ENCODE measurements at regions not wholly inside any gene's neighbourhood (a gene's known extent, or its start where the extent isn't known, plus 50 kb on each side); places are given as distances from the start of the nearest gene placed in this dataset.
"Not testable (repeated sequence)": the region's sequence is repeated elsewhere in the genome, so short reads cannot be mapped to it uniquely, and the experiment has no call there.

DNA sequence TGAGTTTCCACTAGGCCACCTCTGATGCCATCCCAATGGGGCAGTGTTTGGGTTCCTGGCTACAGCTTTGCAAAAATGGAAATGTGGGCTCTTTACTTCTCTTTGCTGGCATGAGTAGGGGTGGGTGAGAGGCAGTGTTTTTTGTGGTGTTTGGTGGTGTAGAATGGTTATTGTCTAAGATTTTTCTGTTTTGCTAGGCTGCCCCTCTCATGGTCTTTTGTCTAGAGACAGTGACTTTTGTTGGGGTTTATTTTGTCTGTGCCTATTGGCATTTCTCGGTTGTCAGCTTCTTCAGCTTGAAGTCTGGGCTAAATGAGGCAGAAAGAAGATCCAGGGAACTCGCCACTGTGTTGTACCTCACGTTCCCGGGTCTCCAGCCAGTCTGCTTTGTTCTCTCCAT, 112.1 kb downstream of the CENPF start:
- no peak for DNase-seq

- DNase-seq, result no peak
Measured at GRCh38 chr1:214717351-214717750, 114.4 kb downstream of the CENPF start.

DNA sequence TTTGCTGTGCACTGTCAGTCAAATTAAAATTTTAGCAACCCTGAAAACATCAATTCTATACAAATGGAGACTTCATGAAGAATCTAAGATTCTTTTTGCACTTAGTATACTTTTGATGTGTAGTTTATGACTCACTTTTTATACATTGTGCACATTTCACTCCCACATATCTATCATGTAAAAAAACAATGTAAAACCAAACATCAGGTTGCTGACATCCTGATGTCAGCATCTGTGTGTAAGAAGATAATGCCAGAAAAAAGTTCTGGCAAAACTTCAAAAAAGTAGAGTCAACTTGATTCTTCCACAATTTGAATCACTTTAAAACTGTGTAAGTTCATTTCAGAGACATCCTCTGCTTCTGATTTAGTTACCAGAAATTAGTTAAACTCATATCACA, 115.7 kb downstream of the CENPF start:
- no peak for DNase-seq

DNA sequence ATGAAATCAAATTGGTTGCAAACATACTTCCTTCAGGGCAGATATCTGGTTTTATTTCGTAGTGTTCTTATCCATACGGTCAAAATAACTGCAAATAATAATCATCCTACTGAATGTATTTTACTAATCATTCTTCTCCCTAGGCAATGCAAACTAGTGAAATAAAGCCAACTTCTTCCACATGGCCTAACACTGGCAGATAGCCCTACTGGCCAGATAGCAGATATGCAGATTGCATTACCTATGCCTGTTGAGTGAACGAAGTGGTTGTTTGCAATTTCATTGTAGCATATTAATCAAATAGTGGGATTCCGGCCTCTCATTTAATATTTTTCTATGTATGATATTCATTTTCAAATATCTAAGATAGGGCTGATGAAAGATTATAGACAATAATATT, 116.2 kb downstream of the CENPF start:
- no peak for DNase-seq

DNA sequence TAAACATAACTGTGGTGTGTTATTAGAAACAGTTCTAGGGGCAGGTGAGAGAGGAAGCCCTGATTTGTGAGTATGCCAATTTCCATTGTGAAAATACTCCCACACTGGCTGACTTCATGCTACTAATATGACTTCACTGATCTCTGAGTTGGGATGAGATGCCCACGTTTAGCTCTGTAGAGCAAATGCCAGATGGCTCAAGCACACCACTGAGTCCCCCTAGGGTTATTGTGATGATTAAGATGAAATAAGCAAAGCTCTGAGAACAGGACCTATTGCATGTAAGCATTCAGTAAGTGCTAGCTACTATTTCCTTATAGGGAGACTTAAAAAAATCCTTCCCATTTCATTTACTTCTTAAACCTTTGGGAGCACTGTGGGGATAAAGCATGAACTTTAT, 117.6 kb downstream of the CENPF start:
- DNase-seq, result no peak

DNA sequence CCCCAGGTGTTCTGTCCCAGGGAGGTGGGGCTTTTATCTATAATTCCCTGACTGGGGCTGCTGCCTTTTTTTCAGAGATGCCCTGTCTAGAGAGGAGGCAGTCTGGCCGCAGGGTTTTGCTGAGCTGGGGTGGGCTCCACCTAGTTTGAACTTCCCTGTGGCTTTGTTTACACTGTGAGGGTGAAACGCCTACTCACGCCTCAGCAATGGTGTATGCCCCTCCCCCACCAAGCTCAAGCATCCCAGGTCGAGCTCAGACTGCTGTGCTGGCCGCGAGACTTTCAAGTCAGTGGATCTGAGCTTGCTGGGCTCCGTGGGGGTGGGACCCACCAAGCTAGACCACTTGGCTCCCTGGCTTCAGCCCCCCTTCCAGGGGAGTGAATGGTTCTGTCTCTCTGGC, 124.3 kb downstream of the CENPF start:
- no peak for DNase-seq

DNA sequence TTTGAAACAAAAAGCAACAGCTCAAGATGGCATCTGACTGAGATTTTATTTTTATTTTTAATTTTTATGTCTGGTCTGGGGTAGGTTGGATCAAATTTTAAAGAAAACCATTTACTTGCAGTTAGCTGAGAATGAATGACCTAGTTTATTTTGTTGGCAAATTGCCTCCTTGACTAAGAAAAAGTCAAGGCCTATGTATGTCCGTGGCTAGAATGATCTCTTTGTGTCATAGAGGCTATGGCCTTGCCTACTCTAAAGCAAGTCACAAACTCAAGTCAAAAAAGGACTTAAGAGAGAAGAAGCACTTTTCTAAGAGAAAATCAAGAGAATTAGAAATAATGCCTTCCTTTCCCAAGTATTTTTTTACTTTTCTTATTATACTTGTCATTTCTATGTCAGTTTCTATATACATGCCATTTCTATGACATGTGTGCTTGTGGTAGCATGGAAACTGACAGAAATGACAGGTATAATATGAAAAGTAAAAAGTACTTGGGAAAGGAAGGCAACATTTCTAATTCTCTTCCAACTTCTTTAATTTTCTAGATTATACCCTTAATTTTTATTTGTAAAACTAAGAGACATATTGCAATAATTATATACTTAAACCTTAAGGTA, 136.7 kb downstream of the CENPF start:
- DNase-seq, result no peak

DNA sequence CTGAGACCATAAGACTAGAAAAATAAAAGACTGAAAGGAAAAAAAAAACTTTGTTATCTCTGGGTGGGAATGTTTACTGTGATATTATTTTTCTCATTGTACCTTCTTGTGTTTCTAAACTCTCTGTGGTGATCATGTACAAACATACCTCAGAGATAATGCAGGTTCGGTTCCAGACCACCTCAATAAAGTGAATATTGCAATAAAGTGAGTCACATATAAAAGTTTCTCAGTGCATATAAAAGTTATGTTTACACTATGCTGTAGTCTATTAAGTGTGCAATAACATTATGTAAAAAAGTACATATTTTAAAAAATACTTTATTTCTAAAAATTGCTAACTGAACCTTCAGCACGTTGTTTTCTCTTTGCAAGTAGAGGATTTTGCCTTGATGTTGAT, 137.5 kb downstream of the CENPF start:
- DNase-seq, result no peak

DNA sequence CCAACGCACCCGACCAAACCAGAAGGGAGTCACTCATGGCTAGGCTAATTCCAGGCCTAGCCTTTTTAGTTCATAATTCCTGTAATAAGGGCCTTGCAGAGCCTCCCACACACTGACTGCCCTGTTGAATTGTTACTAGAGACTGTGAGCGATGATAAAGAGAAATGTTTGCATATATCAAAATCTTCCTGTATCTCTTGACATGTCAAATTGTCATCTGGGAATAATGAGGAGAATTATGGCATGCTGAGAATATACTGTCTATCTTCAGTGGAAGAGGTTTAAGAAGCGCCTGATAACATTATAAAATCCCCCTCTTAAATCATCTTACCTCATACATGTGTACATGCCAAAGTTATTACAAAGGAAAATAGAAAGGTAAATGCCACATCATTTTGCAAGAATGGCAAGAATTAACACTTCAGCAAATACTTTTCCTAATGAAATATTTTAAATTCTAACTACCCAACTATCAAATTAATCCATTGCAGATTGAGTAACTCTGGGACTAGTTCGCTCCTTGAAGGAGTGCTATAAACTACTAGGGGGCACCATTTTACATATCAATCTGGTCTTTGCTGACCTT, 144.1 kb downstream of the CENPF start:
- no peak for DNase-seq

GRCh38 chr1:214753236-214753852, 150.3 kb downstream of the CENPF start:
- no peak for DNase-seq

- no peak for DNase-seq
Measured at GRCh38 chr1:214761030-214761429, 158.0 kb downstream of the CENPF start.

DNA sequence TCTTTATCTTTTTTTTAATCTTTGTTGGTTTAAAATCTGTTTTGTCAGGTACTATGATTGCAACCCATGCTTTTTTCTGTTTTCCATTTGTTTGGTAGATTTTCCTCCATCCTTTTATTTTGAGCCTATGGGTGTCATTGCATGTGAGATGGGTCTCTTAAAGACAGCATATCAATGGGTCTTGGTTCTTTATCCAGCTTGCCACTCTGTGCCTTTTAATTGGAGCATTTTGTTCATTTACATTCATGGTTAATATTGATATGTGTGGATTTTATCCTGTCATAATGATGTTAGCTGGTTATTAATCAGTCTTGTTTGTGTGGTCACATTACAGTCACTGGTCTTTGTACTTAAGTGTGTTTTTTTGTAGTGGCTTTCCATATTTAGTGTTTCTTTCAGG, 159.9 kb downstream of the CENPF start:
- DNase-seq, result no peak

- DNase-seq, result no peak
Measured at GRCh38 chr1:214764502-214764901, 161.5 kb downstream of the CENPF start.

GRCh38 chr1:214767221-214767620, 164.2 kb downstream of the CENPF start:
- DNase-seq, result no peak

GRCh38 chr1:214769666-214770065, 166.7 kb downstream of the CENPF start:
- not testable (repeated sequence) for DNase-seq

DNA sequence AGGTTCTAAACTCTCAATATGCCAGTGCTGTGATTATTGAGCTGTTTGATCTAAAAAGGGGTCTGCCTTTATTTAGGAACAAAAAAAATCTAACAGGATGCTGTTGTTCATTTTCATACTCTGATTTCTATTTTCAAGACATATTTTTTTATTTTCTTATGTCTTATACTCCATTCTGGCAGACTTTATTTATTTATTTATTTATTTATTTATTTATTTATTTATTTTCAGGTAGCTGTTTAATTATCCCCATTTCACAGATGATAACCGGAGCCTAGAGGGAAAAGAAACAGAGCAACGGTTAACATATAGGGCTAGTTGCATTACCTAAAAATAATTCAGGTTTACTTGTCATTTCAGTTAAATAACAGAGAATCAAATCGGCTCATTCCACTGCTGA, 174.4 kb downstream of the CENPF start:
- no peak for DNase-seq

DNA sequence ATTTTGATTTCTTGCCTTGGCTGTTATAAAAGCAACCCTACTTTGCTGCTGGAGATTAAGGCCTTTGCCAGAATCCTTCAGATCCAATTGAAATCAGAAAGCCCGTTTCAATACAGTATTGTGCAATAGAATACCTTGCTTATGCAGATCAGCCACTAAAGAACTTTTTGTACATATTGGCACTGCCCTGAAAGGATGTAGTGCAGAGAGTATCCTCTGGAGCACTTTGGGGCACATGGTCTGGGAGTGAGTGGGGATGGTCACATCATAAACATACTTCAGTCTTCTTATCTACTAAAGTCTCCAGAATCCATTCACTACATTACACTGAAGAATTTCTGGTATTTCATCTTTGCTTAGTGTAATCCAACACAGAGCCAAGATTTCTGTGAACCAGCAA, 189.0 kb downstream of the CENPF start:
- no peak for DNase-seq

GRCh38 chr1:214792527-214793186, 189.7 kb downstream of the CENPF start:
- DNase-seq, result no peak

- no peak for DNase-seq
Measured at GRCh38 chr1:214793708-214794107, 190.7 kb downstream of the CENPF start.

DNA sequence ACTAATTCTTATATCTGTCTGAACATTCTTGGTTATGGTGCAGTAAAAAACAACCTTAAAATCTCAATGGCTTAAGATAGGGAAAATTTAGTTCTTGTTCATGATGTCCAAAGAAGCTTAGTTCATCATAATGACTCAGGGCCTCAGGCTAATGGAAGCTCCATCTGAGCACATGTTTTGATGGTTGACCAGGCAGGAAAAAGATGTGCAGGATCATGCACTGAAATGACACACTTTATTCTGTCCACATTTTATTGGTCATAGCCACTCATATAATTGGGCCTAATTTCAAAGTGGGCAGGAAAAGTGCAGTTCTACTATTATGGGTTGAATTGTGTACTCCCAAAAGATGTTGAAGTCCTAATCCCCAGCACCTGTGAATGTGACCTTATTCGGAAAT, 198.2 kb downstream of the CENPF start:
- no peak for DNase-seq

DNA sequence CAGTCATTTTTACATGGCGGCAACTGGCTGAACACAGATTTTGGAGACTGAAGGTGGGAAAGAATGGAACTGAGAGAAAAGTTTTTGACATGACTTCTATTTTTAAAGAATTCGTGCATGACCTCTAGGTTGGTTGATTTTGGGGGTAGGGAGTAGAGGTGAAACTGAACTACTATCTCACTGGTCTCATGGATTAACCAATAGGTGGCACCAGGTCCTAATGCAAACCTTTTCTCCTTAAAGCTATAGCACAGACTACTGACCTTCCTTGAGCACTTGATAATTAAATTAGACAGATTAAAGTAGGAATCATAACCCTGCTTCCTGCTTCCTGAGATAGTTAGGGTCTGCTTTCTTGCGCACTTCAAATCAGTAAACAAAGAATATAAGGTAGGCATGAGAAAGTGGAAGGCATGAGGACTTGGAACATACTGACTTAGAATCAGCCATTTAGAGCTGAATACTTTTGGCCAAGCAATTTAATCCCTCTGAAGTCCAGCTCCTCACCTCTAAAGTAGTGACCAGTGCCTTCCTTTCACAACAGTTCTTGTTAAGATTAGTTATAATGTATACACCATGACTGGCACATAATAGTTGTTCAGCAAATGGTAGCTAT, 206.0 kb downstream of the CENPF start:
- DNase-seq, result no peak

- DNase-seq, result no peak
Measured at GRCh38 chr1:214816603-214817002, 213.6 kb downstream of the CENPF start.
